NCI-H2029 treated with DMSO at 0.1 percent for 48 hours (cell line): ENCODE measurements at regions not wholly inside any gene's neighbourhood (a gene's known extent, or its start where the extent isn't known, plus 50 kb on each side); places are given as distances from the start of the nearest gene placed in this dataset.

Experiments
- DNase-seq: peaks from one replicate; lab custom pipeline; 2025; lab: John Stamatoyannopoulos, UW

- no peak for DNase-seq
These were observed 155.9 kb upstream of the IPO5 start for GRCh38 chr13:97797553-97797952.

- no peak for DNase-seq
These were observed 155.2 kb upstream of the IPO5 start for GRCh38 chr13:97798171-97798821.

DNA sequence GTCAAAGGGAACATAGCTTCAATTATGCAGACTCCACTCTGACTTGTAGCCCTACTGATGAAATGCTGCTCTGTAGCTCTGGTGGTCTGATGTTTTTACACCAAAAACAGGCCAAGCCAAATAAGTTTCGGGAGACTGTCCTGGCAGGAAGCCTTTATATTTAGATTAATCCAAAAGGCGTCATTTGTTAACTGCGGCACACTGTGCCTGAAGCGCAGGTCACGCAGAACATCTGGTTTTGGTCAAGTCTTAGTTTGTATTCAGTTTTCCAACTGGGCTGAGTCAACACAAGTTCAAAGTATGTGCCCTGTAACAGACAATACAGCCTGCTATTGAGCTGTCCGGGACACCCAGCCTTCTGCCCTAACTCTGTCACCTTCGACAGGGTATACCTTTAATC is 154.6 kb upstream of the IPO5 start:
- DNase-seq, result no peak

DNA sequence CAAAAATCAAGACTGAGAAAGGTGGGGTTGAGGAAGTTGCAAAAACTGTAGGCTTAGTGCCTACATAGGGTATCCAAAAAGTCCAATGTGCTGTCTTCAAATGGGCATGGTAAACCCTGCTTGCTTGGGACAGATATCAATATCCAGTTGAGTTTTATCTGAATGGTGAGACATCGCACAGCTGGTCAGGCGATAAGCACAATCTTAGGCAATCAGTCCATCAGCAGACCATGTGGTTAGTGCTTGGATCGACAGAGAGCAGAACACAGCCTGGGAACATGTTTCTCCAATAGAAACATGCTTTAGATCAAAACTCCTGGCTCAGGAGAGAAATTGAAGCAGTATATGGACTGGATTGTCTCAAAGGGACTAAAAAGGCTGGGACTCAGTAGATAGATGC is 151.3 kb upstream of the IPO5 start:
- DNase-seq, result no peak

DNA sequence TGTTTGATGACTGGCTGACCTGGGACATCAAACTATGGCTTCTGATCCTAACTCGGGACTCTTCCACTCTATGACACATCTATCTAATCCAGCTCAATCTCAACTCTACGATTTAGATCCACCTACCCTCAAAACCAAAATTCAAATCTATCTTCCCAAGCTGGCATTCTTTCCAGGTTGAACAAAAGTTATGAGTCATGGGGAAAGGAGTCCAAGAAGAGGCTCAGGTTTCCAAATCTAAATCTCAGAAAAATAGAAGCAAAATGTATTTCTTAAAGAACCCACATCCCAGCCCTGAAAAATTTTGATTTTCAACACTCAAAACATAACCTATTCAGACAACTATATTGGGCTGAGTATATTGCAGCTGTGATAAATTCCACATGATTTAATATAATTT is 143.9 kb upstream of the IPO5 start:
- DNase-seq, result no peak

- no peak for DNase-seq
These were observed 143.3 kb upstream of the IPO5 start for GRCh38 chr13:97810152-97810551.

GRCh38 chr13:97822377-97822776 is 131.1 kb upstream of the IPO5 start:
- DNase-seq, result no peak

DNA sequence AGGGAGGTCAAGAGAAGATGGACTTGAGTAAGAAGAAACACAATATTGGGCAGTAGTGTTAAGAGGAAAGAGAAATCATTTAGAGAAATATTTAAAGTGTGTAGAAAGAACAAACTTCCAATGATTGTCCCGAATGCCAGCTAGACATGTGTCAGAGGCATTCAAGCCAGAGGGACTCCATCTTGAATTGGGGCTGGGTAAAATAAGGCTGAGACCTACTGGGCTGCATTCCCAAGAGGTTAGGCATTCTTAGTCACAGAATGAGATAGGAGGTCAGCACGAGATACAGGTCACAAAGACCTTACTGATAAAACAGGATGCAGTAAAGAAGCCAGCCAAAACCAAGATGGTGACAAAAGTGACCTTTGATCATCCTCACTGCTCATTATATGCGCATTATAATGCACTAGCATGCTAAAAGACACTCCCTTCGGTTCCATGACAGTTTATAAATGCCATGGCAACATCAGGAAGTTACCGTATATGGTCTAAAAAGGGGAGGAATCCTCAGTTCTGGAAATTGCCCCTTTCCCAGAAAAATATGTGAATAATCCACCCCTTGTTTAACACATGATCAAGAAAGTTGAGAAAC is 127.0 kb upstream of the IPO5 start:
- DNase-seq, result no peak

DNA sequence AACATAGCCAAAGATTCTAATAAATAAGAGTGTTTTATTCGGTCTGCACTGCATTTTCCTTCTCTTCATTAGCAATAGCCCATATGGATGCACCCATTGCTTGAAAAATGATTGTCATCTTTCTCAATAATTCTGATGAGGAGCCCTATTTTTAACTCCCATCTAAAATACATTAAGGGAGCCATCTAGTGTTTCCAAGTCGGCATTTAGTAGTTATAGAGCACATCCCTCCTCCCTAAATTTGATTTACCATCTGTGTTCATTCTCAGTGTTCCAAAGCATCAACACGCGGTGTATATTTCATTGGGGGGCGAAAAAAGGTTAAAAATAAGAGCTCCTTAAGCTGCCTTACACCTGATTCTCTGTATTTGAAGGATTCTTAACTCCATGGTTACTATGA is 119.2 kb upstream of the IPO5 start:
- no peak for DNase-seq

GRCh38 chr13:97843189-97843588 is 110.3 kb upstream of the IPO5 start:
- no peak for DNase-seq

- DNase-seq, result no peak
These were observed 109.3 kb upstream of the IPO5 start for GRCh38 chr13:97844151-97844550.

DNA sequence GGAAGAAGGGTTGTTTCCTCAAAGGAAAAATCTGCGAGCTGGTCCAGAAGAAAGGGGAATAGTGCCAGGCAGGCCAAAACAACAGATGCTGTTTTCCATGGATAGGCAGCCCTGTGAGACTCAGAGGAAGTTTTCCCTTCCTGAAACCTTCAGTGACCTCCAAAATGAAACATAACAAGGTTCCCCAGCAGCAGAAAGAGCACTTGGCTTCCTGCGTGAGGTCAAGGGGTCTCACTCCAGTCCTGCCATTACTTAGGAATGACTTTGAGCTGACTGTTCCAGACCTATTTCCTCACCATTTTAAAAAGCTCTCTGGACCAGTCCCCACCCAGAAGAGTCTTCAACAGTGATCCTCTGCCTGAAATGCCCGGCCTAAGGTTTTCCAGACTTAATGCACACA is 104.6 kb upstream of the IPO5 start:
- no peak for DNase-seq

DNA sequence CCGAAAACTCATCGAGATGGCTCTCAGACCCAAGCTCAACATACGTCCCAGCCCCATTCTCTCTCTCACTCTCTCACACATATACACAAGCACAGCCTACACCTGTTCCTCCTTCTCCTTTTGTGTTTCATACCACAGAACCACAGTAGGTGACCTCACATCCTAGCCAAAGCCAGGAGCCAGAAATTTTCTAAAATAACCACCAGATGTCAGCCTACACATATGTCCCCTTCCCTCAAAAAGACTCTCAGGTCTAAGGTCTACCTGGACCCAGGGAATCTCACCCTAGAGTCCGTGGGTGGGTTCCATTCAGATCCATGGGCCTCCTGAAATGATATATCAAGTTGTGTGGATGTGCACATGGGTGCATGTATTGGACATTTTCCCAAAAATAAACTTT is 104.2 kb upstream of the IPO5 start:
- peak; percentile 0 for DNase-seq

DNA sequence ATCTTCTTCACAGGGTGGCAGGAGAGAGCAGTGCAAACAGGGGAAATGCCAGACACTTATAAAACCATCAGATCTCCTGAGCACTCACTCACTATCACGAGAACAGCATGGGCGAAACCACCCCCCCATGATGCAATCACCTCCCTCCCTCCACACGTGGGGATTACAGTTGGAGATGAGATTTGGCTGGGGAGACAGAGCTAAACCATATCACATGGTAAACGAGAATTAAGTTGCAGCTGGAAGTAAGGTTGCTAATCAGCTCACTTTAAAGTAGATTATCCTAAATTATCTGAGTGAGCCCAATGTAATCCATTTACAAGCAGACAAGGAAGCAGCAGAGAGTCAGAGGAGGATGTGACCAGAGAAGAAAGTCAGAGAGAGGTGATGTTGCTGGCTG is 102.2 kb upstream of the IPO5 start:
- DNase-seq, result no peak

- DNase-seq, result no peak
These were observed 101.1 kb upstream of the IPO5 start for GRCh38 chr13:97852181-97852874.

DNA sequence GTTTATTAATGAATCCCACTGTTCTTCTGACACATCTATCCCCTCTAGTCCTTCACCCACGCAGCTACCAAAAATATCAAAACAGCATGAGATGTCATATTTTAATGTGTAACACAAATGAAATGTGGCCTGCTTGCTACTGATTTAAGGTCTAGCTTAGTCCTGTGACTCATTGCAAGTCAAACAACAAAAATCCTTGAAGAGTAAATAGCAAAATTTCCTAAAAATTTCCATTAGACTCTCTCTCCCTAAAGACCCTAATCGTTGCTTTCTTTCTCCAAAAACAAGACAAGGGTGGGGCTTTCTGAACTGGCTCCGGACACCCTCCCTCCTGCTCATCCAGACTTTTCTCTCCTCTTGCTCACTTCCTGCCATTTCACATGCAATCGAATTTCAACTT is 99.9 kb upstream of the IPO5 start:
- DNase-seq, result no peak

DNA sequence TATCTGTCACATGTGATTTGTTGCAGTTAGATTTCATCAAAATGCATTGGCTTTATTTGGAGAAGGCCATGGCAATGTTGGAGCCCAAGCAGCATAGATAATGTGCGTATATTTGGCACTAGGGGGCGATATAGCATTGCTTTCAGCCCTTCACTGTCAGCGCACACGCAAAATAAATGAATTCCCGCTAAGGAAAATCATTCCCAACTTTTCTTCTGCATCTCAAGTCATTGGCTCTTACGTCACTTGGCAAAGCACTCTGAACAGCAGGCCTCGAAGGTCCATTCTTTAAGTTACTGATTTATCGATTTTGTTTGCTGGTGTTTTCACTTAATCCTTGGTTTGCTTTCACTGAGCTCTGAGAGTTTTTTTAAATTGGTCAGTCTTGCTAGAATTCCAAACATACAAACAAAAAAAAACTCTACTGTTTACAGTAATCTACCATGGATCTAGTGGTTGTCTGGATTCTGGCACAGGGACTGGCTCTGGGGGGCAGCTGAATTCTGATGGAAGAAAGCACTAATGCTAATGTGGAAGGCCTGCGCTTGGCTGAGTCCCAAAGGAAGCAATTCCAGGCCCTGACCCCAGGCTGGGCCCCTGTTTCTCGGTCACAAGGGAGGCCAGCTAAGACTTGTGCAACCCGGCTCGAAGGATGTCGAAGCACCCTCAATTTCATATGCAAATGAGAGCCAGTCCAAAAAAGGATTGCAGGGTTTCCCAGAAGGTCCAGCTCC is 97.7 kb upstream of the IPO5 start:
- DNase-seq, result peak; percentile 34

- DNase-seq, result no peak
These were observed 97.2 kb upstream of the IPO5 start for GRCh38 chr13:97856304-97856675.

DNA sequence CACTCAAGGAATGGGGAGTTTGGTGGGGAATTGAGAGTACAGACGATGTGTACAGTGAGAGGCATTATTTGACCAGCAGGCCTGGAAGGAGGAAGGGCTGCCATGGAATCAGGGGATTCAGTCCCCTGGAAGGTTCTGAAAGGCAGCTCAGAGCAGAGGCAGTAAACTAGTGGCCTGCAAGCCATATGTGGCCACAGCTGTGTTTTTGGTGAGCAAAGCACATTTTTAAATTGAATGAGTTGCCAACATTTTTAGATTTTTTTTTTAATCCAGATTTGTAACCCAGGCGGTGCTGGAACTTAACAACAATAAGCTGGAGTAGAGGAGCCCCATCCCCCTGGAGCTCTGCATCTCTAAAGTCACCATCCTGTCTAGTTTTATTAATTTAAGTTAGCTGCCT is 95.3 kb upstream of the IPO5 start:
- DNase-seq, result no peak

DNA sequence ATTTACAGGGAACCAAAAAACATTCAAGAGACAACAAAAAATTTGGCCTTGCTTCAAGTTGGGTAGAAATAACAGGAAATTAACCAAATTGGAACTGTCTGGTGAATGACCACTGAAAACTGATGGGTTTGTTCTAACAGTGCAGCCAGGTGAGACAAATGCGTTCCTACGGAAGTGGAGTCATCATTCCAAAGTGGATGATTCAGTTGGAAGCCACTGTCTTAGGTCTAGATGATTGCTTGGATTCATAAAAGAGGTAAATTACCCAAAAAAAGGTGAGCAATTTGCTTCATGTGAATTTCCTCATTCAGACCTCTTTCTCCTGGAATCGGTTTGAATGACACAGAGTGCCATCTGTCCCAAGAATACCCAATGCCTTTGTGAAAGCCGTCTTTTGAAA is 87.1 kb upstream of the IPO5 start:
- DNase-seq, result no peak

DNA sequence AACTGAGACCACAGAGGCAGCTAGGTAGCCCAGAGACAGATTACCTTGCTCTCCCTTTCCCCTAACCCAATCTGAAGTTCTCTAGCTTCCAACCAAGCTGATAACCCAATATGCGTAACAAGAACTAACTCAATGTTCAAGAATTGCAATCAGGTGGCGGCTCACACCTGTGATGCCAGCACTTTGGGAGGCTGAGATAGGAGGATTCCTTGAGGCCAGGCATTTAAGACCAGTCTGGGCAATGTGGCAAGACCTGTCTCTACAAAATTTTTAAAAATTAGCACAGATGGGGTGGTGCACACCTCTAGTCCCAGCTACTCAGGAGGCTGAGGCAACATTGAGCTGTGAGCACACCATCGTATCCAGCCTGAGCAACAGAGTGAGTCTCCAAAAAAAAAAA is 86.7 kb upstream of the IPO5 start:
- no peak for DNase-seq

DNA sequence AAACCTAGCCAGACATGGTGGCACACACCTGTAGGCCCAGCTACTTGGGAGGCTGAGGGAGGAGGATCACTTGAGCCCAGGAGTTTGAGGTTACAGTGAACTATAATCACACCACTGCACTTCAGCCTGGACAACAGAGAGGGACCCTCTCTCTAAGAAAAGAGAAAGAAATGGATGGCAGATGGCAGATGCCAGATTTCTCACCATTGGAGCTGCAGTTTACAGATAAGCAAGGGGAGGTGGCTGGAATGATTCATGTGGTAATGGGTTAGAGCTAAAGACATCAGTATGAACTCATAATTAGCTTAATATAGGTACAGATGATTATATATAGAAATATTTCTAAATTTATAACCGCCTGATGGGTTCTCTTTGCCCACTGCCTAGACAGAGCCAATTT is 80.1 kb upstream of the IPO5 start:
- DNase-seq, result no peak

DNA sequence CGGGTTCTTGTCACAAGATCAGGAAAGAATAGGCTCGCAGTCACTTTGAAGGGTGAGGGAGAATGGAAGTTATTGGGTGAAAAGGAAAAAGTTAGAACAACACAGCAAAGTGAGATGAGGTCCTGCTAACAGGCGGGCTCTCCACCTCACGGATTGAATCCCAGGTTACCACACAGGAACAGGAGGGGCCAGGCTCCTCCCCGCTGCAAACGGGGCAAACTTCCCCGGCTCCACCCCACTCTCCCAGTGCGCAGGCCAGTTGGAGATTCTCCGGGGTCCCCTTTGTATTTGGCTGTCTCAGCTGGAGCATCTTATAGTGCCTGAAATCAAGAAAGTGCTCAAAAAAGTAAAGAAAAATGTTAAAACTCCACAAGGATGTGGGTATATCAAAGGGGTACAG is 78.3 kb upstream of the IPO5 start:
- no peak for DNase-seq
